ENCODE measurements at regions not wholly inside any gene's neighbourhood (a gene's known extent, or its start where the extent isn't known, plus 50 kb on each side); places are given as distances from the start of the nearest gene placed in this dataset.

DNA sequence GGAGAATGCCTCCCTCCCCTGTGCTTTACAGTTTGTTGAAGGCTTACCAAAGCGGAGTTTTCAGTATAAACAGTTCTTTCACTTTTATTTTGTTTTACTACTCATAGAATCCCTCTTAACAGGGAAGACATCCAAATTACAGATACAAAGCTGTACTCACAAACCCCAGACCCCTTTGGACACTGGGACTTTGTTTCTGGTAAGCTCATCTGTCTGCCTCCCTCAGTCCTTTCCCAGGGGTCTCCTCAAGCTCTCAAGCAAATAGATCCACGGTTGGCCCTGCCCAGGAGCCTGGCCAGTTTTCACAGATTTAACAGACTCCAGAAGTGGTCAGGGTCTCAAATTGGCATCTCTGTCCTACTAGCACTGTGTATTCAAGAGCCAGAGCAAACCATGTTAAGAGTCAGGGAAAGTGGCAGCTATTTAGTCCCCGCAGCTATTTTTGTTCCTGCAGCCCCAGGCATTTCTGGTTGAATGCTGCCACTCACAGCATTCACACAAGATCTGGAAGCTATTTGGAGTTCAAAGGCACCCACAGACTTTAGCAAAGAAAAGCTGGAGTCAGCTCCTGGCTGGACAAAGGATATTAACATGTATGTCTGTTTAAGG is 54.2 kb downstream of the TMEM100 start:
- H3K4me3 ChIP-seq (replicated peaks; ENCODE audit: low read depth, low read length), result no peak overlapping the region
- no peak for DNase-seq (ENCODE audit: extremely low read depth, low read depth)
- TF ChIP-seq, protein P1, sequence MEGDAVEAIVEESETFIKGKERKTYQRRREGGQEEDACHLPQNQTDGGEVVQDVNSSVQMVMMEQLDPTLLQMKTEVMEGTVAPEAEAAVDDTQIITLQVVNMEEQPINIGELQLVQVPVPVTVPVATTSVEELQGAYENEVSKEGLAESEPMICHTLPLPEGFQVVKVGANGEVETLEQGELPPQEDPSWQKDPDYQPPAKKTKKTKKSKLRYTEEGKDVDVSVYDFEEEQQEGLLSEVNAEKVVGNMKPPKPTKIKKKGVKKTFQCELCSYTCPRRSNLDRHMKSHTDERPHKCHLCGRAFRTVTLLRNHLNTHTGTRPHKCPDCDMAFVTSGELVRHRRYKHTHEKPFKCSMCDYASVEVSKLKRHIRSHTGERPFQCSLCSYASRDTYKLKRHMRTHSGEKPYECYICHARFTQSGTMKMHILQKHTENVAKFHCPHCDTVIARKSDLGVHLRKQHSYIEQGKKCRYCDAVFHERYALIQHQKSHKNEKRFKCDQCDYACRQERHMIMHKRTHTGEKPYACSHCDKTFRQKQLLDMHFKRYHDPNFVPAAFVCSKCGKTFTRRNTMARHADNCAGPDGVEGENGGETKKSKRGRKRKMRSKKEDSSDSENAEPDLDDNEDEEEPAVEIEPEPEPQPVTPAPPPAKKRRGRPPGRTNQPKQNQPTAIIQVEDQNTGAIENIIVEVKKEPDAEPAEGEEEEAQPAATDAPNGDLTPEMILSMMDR (IDR thresholded peaks at IDR 0.05; ENCODE audit: low read depth, low read length, missing control alignments), result no peak

DNA sequence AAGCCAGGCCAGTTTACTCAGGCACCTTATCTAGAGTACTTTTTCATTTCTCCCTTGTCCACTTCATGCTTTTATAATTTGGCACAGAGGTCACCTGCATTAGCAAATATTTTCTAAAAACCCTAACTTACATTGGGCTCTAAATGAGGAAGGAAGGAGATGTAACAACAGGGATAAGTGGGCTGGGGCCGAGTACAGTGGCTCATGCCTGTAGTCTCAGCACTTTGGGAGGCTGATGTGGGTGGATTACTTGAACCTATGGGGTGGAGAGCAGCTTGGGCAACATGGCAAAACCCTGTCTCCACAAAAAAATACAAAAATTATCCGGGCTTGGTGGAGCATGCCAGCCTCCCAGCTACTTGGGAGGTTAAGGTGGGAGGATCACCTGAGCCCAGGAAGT is 55.9 kb downstream of the TMEM100 start:
- DNase-seq (ENCODE audit: extremely low read depth, low read depth), result no peak
- H3K4me3 ChIP-seq (replicated peaks; ENCODE audit: low read depth, low read length), result no peak overlapping the region
- TF ChIP-seq, protein P1 (IDR thresholded peaks at IDR 0.05; ENCODE audit: low read depth, low read length, missing control alignments), result no peak

DNA sequence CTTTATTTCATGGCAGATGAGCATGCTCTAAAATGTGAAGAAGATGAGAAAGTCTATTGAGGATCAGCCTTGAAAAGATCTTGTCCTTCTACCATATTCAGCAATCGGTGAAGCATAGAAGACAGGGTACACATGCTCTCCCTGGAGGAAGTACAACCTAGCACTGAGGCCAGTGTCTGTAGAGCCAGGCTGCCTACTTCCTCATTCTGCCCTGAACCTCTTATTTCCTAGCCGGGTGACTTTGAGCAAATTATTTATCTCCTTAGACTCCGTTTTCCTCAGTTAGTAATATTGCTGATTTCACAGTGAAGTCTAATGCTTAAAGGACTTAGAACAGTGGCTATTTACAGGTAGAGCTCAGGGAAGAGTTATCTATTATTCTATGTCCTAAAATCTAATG is 58.4 kb downstream of the TMEM100 start:
- TF ChIP-seq, protein P1 (IDR thresholded peaks at IDR 0.05; ENCODE audit: low read depth, low read length, missing control alignments), result no peak
- no peak for DNase-seq (ENCODE audit: extremely low read depth, low read depth)
- H3K4me3 ChIP-seq (replicated peaks; ENCODE audit: low read depth, low read length), result no peak overlapping the region

DNA sequence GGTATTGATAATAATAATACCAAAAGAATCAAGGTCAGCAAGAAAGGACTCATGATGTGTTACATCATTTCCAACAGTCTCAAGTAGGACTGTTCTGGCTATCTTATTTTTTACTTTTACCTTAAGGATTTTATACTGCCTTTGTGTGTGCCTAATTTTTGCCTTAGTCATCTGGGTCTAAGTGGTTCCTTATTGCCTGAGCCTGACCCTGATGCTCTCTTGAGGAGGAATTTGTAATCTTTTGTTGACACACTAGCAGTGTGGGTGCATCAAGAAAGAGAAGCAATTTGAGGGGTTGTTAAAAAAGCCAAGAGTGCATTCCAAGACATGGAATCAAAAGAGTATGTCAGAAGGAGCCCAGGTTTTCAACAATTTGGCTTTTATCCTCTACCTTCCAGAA is 59.3 kb downstream of the TMEM100 start:
- DNase-seq (ENCODE audit: extremely low read depth, low read depth), result no peak
- TF ChIP-seq, protein P1 (IDR thresholded peaks at IDR 0.05; ENCODE audit: low read depth, low read length, missing control alignments), result no peak

DNA sequence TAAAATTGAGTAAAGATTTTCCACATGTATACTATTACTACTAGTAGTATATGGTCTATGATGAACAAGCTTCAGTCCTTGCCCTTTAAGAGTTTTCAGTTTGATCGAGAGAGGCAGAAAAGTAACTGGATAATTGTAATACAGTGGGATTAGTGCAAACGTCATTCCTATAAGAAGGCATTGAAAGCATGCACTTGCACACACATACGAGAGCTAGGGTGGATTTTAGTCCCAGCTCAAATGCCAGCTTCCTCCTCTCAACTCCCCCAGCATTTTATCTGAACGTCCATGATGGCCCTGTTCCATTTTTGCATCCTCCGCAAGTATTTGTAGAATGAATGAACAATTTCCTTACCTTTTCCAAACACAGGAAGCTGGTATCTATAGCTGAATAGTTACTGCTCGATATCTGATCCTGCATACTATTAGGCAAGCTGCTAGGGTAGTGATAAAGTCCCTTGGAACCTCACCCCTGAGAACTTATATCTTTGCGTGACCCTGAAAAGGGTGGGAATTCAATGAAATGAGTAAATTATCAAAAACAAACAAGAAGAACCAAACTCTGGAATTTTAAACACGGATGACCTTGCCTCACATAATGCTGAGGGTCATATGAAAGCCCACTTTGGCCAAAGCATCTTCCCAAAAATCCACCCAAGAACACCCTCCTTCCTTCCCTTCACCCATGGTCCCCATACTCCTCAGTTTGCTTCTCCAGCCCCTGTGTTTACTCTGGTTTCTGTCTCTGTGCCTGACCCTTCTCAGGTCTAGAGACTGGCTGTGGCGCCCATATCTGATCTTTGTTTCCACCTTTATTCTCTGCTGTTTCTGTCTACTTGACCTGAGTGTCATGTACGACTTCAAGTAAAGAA is 60.5 kb downstream of the TMEM100 start:
- TF ChIP-seq, protein P1 (IDR thresholded peaks at IDR 0.05; ENCODE audit: low read depth, low read length, missing control alignments), result no peak
- no peak overlapping the region for H3K4me3 ChIP-seq (replicated peaks; ENCODE audit: low read depth, low read length)
- DNase-seq (ENCODE audit: extremely low read depth, low read depth), result no peak

More for the DNA sequence above, 59.3 kb downstream of the TMEM100 start:
- H3K4me3 ChIP-seq (replicated peaks; ENCODE audit: low read depth, low read length), result no peak overlapping the region

DNA sequence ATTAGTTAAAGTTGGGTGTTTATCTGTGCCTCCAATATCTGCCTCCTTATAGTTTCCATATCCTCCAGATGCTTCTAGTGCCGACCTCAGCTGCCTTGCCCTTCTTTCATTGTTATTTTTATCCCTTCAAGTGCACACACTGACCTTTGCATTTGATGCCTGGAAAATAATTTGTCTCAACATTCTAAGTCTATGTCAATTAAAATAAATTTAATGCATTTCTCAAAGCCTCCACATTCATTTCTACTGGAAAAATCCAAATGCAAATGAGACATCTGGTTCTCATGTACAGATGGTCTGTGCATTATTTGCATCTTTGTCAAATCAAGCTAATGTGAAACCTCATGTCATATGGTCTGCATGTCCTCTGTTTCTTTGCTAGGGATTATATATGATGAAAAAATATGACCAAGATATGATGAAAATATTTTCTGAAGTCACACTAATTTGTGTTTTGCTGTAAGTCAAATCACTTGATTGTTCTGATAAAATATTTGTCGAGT is 61.4 kb downstream of the TMEM100 start:
- no peak for DNase-seq (ENCODE audit: extremely low read depth, low read depth)
- H3K4me3 ChIP-seq (replicated peaks; ENCODE audit: low read depth, low read length), result no peak overlapping the region
- TF ChIP-seq, protein P1 (IDR thresholded peaks at IDR 0.05; ENCODE audit: low read depth, low read length, missing control alignments), result no peak

Measured in HFF-Myc (cell line).